ENCODE measurements at regions not wholly inside any gene's neighbourhood (a gene's known extent, or its start where the extent isn't known, plus 50 kb on each side); places are given as distances from the start of the nearest gene placed in this dataset.
"Not testable (repeated sequence)": the region's sequence is repeated elsewhere in the genome, so short reads cannot be mapped to it uniquely, and the experiment has no call there.

DNA sequence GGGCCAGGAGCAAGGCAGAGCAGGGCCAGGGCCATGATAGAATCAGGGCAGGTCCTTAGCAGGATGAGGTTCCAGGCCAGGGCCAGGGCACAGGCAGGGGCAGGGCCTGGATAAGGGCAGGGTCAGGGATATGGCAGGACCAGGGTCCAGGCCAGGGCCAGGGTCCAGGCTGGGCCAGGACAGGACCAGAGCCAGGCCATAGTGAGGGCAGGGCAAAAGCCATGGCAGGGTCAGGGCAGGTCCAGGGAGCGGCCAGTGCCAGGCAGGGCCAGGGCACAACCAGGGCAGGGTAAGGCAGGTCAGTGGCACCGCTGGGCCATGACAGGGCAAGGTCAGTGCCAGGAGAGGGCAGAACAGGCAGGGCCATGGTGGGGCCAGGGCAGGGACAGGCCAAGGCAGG, 152.2 kb downstream of the LIPI start:
- Mint-ChIP-seq H3K9me3 (ENCODE audit: low read depth) (no peaks in the 10 kb centered on the region), H3K27ac (no peak overlapping the region)

GRCh38 chr21:14057841-14058481, 152.8 kb downstream of the LIPI start:
- not testable (repeated sequence) for H3K27me3 Mint-ChIP-seq; H3K36me3 Mint-ChIP-seq; H3K27ac Mint-ChIP-seq; H3K9me3 Mint-ChIP-seq (ENCODE audit: low read depth); H3K4me1 Mint-ChIP-seq (ENCODE audit: low read depth); H3K4me3 Mint-ChIP-seq

More for the DNA sequence above, 152.2 kb downstream of the LIPI start:
- H3K4me3 Mint-ChIP-seq = no peak overlapping the region
- no peaks in the 10 kb centered on the region for H3K4me1 Mint-ChIP-seq (ENCODE audit: low read depth)
- no peaks in the 10 kb centered on the region for H3K27me3 Mint-ChIP-seq
- no peaks in the 10 kb centered on the region for H3K36me3 Mint-ChIP-seq

DNA sequence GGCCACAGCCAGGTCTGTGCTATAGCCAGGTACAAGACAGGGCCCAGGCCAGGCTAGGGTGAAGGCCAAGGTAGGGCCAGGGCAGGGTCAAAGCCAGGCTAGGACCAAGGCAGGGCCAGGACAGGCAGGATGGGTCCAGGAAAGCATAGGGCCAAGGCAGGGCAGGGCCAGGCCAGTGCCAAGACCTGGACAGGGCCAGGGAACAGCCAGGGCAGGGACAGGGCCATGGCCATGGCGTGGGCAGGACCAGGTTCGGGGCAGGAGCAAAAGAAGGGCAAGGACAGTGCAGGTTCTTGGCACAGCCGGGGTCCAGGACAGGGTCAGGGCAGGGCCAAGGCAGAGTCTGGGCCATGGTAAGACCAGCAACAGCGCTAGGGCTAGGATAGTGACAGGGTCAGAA, 153.4 kb downstream of the LIPI start:
- H3K36me3 Mint-ChIP-seq = no peaks in the 10 kb centered on the region
- no peaks in the 10 kb centered on the region for H3K27me3 Mint-ChIP-seq
- no peaks in the 10 kb centered on the region for H3K9me3 Mint-ChIP-seq (ENCODE audit: low read depth)
- no peak overlapping the region for H3K4me3 Mint-ChIP-seq
- no peak overlapping the region for H3K27ac Mint-ChIP-seq
- H3K4me1 Mint-ChIP-seq (ENCODE audit: low read depth) = no peaks in the 10 kb centered on the region

- no peak overlapping the region for H3K4me3 Mint-ChIP-seq
- no peaks in the 10 kb centered on the region for H3K36me3 Mint-ChIP-seq
- H3K27ac Mint-ChIP-seq = no peak overlapping the region
These were observed 154.0 kb downstream of the LIPI start for GRCh38 chr21:14056771-14057191.

DNA sequence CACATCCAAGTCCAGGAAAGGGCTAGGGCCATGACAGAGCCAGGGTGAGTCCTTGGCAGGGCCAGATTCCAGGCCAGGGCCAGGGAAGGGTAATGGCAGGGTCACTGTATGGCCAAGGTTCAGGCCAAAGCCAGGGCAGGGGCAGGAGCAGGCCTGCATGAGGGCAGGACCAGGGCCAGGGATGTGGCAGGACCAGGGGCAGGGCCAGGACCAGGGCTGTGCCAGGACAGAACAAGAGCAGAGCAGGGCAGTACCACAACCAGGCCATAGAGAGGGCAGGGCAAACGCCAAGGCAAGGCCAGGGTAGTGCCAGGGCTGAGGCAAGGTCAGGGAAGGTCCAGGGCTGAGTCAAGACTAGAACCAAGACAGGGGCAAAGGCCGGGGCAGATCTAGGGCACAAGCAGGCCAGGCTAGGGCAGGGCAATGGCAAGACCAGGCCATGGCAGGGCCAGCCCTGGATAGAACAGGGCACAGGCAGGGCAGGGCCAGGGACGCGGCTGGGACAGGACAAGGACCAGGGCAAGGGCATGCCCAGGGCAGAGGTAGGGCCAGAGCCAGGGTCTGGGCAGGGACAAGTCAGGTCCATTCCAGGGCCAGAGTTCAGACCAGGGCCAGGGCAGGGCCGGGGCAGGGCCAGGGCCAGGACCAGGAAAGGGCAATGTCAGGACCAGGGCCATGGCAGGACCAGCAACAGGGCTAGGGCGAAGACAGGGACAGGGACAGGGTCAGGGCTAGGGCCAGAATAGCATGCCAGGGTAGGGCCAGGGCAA, 154.8 kb downstream of the LIPI start:
- H3K36me3 Mint-ChIP-seq; H3K9me3 Mint-ChIP-seq (ENCODE audit: low read depth); H3K27me3 Mint-ChIP-seq; H3K27ac Mint-ChIP-seq; H3K4me1 Mint-ChIP-seq (ENCODE audit: low read depth); H3K4me3 Mint-ChIP-seq: not testable (repeated sequence)

More at GRCh38 chr21:14056771-14057191, 154.0 kb downstream of the LIPI start:
- H3K27me3 Mint-ChIP-seq = no peaks in the 10 kb centered on the region
- H3K4me1 Mint-ChIP-seq (ENCODE audit: low read depth) = no peaks in the 10 kb centered on the region
- no peaks in the 10 kb centered on the region for H3K9me3 Mint-ChIP-seq (ENCODE audit: low read depth)

- H3K36me3 Mint-ChIP-seq = no peaks in the 10 kb centered on the region
- no peak overlapping the region for H3K4me3 Mint-ChIP-seq
- no peaks in the 10 kb centered on the region for H3K9me3 Mint-ChIP-seq (ENCODE audit: low read depth)
- H3K4me1 Mint-ChIP-seq (ENCODE audit: low read depth) = no peaks in the 10 kb centered on the region
- no peak overlapping the region for H3K27ac Mint-ChIP-seq
- H3K27me3 Mint-ChIP-seq = no peaks in the 10 kb centered on the region
These were observed 156.1 kb downstream of the LIPI start for GRCh38 chr21:14054682-14055081.

GRCh38 chr21:14050121-14050520, 160.6 kb downstream of the LIPI start:
- H3K27me3 Mint-ChIP-seq = no peaks in the 10 kb centered on the region
- no peaks in the 10 kb centered on the region for H3K36me3 Mint-ChIP-seq
- no peak overlapping the region for H3K27ac Mint-ChIP-seq
- H3K4me1 Mint-ChIP-seq (ENCODE audit: low read depth) = no peaks in the 10 kb centered on the region
- H3K9me3 Mint-ChIP-seq (ENCODE audit: low read depth) = no peaks in the 10 kb centered on the region
- H3K4me3 Mint-ChIP-seq = no peak overlapping the region

- H3K27ac Mint-ChIP-seq = no peak overlapping the region
- H3K9me3 Mint-ChIP-seq (ENCODE audit: low read depth) = no peaks in the 10 kb centered on the region
- H3K36me3 Mint-ChIP-seq = no peaks in the 10 kb centered on the region
- no peaks in the 10 kb centered on the region for H3K27me3 Mint-ChIP-seq
- H3K4me3 Mint-ChIP-seq = no peak overlapping the region
- H3K4me1 Mint-ChIP-seq (ENCODE audit: low read depth) = no peaks in the 10 kb centered on the region
These were observed 164.4 kb downstream of the LIPI start for GRCh38 chr21:14046401-14046800.

GRCh38 chr21:14040386-14040785, 170.4 kb downstream of the LIPI start:
- Mint-ChIP-seq H3K9me3 (ENCODE audit: low read depth) (no peaks in the 10 kb centered on the region), H3K27me3 (no peaks in the 10 kb centered on the region), H3K36me3 (peaks cover 2% of the 10 kb centered on the region), H3K4me3 (no peak overlapping the region), H3K27ac (no peak overlapping the region), H3K4me1 (ENCODE audit: low read depth) (no peaks in the 10 kb centered on the region)

DNA sequence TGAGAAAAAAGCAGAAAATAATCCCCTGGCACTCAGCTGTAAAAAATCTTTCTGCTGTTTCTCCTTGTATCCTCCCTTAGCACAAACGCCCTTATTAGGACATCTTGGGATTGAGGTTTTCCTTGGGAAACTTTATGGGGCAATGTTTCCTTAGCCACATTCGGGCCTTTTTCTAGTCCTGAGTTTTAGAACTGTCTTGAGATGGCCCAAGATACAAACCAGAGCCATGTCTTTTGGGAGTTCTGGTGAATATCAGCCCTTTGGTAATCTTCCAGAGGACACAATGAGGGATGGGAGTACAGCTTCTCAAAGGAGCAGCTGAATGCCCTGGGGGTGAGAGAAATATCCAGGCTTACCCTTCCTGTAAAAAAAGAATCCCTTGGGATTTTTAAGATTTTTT, 182.1 kb downstream of the LIPI start:
- Mint-ChIP-seq H3K4me3 (peak overlapping the region; percentile 75), H3K4me1 (ENCODE audit: low read depth) (peaks cover 13% of the 10 kb centered on the region)
- H3K27ac Mint-ChIP-seq; H3K27me3 Mint-ChIP-seq; H3K9me3 Mint-ChIP-seq (ENCODE audit: low read depth); H3K36me3 Mint-ChIP-seq: not testable (repeated sequence)

- Mint-ChIP-seq H3K4me1 (ENCODE audit: low read depth) (peaks cover 13% of the 10 kb centered on the region), H3K4me3 (peak overlapping the region; percentile 90)
- H3K27ac Mint-ChIP-seq = not testable (repeated sequence)
These were observed 183.4 kb downstream of the LIPI start for GRCh38 chr21:14027235-14027869.

DNA sequence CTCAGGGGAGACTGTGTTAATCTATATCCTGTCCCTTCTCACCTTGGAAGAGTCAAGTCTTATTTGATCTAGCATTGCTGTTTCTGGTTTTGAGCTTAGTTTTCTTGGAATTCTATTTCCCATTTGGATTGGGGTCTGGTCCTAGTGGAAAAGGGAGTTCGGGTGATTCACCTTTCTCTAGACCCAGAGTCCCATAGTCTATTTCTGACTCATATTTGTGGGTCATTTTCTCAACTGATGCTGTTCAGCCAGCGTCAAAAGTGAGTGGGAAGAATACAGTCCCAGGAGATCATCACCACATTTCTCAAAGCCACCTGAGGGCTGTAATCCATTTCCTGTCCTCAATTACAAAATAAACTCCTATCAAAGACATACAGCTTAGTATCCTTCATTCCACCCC, 190.6 kb downstream of the LIPI start:
- H3K27ac Mint-ChIP-seq; H3K4me1 Mint-ChIP-seq (ENCODE audit: low read depth); H3K4me3 Mint-ChIP-seq; H3K36me3 Mint-ChIP-seq; H3K27me3 Mint-ChIP-seq; H3K9me3 Mint-ChIP-seq (ENCODE audit: low read depth): not testable (repeated sequence)

More at GRCh38 chr21:14027235-14027869, 183.4 kb downstream of the LIPI start:
- not testable (repeated sequence) for H3K27me3 Mint-ChIP-seq; H3K36me3 Mint-ChIP-seq; H3K9me3 Mint-ChIP-seq (ENCODE audit: low read depth)

DNA sequence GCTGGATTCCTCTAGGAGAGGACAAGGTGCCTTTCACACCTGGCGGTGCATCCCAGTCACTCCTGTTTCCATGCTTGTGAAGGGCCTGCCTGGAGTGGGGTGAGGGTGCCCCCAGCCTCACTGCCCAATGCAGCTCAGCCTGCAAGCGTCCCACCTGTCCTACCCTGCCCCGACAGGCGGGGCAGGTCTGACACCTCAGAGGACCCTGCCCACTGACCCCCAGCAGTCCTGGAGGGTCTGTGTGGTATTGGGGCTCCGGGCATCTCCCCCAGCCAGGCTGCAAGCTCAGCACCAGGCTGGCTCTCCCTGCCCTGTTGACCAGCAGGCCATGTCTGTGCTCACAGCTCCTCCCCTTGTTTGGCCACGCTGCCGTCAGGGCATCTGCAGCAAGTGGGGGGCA, 194.9 kb downstream of the LIPI start:
- not testable (repeated sequence) for H3K27ac Mint-ChIP-seq; H3K27me3 Mint-ChIP-seq; H3K4me3 Mint-ChIP-seq; H3K36me3 Mint-ChIP-seq; H3K4me1 Mint-ChIP-seq (ENCODE audit: low read depth); H3K9me3 Mint-ChIP-seq (ENCODE audit: low read depth)

GRCh38 chr21:14013623-14014498, 196.9 kb downstream of the LIPI start:
- H3K4me1 Mint-ChIP-seq (ENCODE audit: low read depth); H3K27ac Mint-ChIP-seq; H3K36me3 Mint-ChIP-seq; H3K9me3 Mint-ChIP-seq (ENCODE audit: low read depth); H3K4me3 Mint-ChIP-seq; H3K27me3 Mint-ChIP-seq: not testable (repeated sequence)

GRCh38 chr21:14013056-14013603, 197.6 kb downstream of the LIPI start:
- Mint-ChIP-seq H3K4me3 (no peak overlapping the region), H3K27me3 (peaks cover 1% of the 10 kb centered on the region), H3K27ac (no peak overlapping the region), H3K36me3 (no peaks in the 10 kb centered on the region), H3K4me1 (ENCODE audit: low read depth) (no peaks in the 10 kb centered on the region), H3K9me3 (ENCODE audit: low read depth) (no peaks in the 10 kb centered on the region)

Measured in activated naive CD8-positive, alpha-beta T cell (primary cell).